NOMO-1 (cell line): ENCODE measurements at regions not wholly inside any gene's neighbourhood (a gene's known extent, or its start where the extent isn't known, plus 50 kb on each side); places are given as distances from the start of the nearest gene placed in this dataset.
A peak's percentile ranks its signal among the peaks of the same experiment; 100 is the strongest.
"Not testable (repeated sequence)": the region's sequence is repeated elsewhere in the genome, so short reads cannot be mapped to it uniquely, and the experiment has no call there.

Experiments used
- DNase-seq, 2 experiments: peaks; one replicate each; lab custom pipeline; 2025; ENCODE audit not compliant: unreplicated experiment in 2 of 2; lab: John Stamatoyannopoulos, UW

DNA sequence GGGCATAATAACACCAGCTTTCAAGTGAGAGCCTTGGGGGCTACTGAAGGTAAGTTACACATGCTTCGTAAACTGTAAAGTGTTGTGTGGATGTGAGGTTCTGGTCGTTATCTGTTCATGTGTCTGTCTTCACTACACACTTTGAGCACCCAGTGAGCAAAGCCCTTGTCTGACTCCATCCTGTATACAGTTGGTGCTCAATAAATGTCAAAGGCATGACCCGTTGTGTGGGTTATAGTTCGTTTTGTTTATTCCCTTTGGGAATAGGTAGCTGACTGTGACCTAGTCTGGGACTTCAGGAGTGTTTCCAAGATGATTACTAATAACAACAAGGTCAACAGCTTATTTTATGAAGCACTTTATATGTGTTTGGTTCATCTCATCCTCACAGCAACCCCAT, 146.9 kb downstream of the MIAT start:
- no peak for DNase-seq

DNA sequence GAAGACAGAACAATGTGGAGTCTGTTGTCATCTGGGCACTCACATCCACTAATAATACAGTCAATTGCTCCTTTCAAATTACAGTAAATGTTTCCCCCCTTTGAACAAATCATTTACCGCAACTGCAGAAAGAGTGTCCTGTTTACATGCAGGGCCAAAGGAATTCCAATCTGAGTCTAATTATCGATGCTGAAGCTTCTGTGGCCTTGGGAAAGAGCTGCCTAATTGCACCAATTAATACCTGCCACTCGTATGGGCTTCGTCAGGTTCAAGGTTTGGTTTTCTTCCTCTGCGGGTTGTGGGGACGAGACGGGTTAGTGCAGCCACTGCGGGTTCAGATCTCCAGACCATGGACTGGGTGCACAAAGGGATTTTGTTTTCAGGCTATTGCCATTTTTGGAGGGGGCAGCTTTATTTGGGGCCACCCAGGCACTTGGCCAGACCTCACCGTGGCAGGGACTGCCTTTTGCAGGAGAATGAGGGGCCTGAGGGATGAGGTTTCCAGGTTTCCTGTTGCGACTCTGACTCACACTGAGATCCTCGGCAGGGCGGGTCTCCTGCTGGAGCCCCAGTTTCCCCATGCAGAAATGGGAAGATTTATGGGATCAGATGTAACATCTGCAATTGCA, 147.6 kb downstream of the MIAT start:
- DNase-seq = no peak

DNA sequence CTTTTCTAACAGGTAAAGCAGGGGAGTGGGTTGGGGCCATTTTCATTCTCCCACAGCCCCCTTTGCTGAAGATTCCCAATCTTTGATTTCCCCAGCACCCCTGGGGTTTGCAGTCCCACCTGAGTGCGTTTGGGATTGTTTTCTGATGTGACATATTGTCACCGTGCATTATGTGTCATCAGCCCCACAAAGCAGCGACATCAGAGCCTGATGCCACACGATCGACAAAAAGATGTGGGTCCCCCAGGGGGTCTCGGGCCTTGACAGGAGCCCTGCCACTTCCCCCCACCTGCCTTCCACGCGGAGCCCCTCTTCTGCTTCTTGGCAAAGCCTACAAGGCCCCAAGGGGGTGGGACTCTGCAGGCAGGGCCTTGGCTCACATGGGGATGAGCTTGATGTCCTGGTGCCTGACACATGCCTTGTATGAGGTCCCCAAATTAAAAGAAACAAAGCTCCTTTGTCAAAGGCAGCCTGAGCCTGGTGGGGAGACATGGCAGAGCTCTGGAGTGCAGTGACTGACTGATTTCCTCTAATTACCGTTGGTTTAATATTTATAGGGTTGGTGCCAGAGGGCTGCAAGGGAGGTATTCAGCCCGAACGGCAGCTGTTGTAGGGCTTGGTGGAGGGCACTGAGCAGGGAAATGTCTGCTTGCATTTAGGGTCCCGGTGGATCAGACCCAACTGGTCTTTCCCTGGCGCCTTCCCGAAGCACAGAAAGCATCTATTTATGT, 149.2 kb downstream of the MIAT start:
- no peak for DNase-seq

DNA sequence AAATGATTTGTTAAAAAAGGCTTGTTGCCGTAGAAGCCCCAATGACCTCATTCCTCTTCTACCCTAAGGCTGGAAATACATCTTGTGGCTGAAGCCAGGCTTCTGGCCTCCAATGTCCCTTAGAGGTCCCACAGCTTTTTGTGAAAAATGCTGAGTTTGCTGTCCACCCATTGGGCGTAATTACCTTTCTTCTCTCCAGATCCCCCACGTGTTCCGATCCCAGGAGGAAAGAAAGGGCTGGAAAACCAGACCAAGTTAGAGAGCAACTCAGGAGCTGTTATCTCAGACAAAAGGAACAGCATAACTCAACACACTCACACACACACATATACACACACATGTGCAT, 154.2 kb downstream of the MIAT start:
- no peak for DNase-seq

GRCh38 chr22:26812731-26813130, 155.3 kb downstream of the MIAT start:
- DNase-seq = no peak

DNA sequence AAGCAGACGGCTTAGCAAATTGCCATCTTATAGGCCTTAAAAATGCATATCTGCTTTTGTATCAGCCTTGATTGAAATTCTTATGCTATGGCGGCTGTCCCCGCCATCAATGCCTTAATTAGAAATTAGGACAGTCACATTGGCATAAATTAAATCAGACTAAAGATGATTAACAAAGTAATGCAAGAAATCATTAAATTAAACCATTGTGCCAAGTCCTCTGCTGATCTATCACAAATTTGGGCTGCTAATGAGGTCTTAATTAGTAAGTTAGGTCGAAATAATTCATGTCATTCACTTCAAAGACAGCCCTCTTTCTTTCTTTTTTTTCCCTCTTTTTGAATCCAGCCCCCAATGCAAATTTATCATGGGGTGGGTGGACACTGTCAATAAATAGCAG, 159.3 kb downstream of the MIAT start:
- no peak for DNase-seq

DNA sequence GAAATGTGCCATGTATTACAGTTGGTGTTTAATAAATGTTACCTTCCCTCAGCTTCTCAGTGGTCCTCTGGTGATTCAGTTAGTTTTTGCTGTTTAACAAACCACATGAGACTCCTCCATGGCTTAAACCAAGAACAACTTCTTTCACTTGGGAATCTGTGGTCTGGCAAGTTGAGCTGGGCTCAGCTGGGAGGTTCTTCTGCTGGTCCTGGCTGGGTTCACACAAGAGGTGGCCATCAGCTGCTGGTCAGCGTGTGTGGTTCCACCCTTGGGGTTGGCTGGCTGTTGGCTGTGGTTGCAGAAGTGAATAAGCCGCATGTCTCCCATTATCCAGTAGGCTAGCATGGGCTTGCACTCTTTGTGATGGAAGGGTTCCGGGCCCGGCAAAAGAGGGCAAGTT, 160.5 kb downstream of the MIAT start:
- no peak for DNase-seq

DNA sequence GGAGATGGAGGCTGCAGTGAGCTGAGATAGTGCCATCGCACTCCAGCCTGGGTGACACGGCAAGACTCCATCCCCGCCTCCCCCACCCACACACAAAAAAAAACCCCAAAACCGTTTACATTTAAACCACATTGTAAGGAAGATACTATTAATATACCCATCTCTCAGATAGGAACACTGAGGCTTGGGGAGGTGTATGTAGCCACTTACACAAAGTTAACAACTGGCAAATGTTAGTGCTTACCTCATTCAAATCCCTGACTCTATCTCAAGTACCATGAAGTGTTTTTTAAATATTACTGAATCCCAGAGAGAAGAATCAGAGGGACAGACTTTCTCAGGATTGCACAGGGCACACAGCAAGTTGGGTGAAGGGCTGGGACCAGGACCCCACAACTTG, 164.5 kb downstream of the MIAT start:
- DNase-seq = no peak

DNA sequence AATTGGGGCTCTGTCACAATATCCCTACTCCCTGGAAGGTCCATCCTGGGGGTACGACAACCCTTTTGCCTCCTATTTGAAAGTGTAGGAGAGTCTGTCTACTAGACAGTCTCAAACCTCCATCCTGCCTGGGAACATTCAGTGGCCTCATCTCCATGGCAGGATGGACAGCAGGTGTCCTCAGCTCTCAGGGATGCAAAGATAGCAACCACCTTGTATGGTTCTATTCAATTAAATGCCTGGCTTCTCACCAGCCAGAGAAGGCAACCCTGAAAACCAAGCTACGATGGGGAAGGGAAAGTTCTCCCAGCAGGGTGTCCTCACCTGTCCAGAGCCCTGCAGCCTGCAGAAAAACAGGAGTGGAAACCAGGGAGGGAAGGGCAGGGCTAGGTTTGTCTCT, 164.9 kb downstream of the MIAT start:
- DNase-seq = no peak

GRCh38 chr22:26823966-26824365, 166.6 kb downstream of the MIAT start:
- DNase-seq = no peak

DNA sequence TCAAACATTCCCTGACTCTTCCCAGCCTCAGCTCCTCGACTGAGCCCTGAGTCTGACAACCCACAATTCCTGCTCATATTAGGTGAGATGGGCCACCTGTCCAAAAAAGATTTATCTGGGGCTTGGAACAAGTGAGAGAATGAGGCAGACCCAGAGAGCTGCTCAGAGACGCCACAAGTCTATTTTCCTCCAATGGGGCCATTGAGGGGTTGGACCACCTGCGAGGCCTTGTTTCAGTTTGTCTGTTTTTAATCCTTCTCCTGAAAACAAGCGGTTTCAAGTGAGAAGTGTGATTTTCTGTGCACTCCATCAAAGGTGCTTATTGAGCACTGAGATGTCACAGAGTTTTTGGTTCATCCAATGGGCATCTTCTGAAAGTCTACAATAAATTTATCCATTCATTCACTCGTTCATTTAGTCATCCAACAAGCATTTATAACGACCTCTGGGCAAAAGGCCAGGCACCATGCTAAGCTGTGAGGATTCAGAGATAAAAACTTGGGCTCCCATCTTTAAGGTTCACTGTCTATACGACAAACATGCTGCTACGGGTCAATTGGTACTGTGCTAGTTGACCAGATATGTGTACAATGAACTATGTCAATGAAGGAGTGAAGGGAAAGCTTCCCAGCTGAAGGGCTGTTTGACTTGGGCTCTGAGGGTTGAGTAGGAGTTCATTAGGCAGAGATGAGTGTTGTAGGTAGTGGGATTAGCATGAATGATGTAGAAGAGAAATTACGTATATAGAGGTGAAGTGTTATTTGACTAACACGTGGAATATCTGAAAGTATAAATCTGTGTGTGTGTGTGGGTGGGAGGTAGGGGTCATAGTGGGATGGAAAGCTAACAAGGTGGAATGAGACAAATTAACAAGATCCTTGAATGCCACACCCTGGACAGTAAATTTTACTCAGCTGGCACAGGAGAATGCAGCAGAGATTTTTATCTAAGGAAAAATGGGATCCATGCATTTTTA, 168.9 kb downstream of the MIAT start:
- DNase-seq = no peak

GRCh38 chr22:26827611-26828010, 170.2 kb downstream of the MIAT start:
- no peak for DNase-seq

DNA sequence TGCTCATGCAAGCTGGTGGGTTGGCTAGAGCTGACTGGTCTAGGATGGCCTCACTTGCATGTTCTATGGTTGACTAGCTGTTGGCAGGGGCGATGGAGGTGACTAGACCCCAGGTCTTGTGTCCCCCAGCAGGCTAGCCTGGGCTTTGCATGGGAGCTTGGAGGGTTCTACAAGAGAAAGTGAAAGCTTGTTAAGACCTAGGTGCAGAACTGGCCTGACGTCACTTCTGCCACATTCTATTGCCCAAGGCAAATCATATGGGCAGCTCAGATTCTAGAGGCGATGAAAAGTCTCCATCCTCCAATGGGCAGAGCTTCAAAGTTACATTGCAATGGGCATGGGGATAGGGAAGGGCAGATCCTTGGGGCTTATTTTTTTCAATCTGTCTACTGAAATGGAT, 170.9 kb downstream of the MIAT start:
- no peak for DNase-seq

DNA sequence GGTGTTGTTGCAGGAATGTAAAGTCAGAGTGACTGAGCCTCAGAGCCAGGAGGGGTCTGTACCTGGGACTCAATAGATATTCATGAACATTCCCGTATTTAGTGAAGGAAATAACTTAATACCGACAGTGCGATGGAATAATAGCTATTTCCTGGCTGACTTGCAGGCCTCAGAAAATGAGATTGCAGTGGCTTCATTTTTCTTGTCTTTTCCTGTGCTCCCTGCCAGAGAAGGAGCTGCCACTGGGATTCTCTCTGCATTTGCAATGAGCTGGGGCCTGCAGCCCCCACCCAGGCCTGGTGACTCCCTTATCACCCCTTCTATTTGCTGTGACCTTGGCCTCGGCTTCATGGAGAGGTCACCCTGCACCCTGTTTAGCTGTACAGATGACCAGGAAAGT, 173.4 kb downstream of the MIAT start:
- DNase-seq = no peak

DNA sequence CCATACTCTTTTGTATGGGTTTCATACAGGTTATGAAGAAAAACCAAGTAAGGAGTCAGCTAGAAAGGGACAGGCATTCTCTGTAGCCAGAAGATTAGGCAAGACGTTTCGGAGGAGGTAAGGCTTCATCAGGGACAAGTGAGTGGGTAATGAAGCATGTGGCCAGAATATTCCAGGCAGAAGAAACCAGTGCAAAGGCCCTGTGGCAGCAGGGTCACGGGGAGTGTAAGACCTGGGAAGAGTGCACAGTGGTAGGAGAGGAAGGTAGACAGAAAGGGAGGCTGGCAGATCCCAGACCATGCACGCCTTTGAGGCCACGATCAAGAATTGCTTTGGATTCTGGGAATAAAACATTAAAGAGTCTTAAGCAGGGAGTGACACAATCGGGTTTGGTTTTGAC, 177.6 kb downstream of the MIAT start:
- no peak for DNase-seq

GRCh38 chr22:26835929-26836528, 178.6 kb downstream of the MIAT start:
- DNase-seq = peak; percentile 6 to 16

- no peak for DNase-seq
These were observed 180.5 kb downstream of the MIAT start for GRCh38 chr22:26837784-26838470.

- DNase-seq = no peak
These were observed 181.1 kb downstream of the MIAT start for GRCh38 chr22:26838471-26838825.

- no peak for DNase-seq
These were observed 181.8 kb downstream of the MIAT start for GRCh38 chr22:26839216-26839615.

DNA sequence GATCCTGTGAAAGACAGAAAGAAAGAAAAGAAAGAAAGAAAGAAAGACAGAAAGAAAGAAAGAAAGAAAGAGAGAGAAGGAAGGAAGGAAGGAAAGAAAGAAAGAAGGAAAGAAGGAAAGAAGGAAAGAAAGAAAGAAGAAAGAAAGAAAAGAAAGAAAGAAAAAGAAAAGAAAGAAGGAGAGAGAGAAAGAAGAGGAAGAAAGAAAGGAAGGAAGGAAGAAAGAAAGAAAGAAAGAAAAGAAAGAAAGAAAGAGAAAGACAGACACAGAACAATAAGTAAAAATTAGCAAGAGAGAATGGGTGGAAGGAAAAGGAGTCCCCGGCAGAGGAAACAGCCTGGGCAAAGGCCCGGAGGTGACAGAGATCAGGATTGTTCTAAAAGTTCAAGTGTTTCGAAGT, 183.4 kb downstream of the MIAT start:
- DNase-seq = not testable (repeated sequence)

DNA sequence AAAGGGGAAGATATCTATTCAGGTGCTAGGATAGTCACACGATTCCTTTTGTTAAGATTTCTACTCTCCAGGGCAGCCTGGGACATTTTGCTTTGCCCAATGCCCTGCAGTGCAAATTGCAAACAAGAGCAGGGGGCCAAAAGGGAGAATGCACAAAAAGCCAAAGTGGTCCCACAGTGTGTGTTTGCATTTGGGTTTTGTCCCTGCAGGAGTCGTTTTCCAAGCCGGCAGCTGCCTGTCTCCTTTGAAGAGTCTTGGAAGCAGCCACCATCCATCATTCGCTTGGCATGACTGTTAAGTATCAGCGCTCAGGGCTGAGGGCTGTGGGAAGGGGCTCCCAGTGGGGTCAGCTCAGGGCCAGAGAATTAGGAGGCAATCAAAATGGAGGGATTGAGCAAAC, 184.7 kb downstream of the MIAT start:
- no peak for DNase-seq
